Cardiac fibroblast (primary cell): ENCODE measurements at regions not wholly inside any gene's neighbourhood (a gene's known extent, or its start where the extent isn't known, plus 50 kb on each side); places are given as distances from the start of the nearest gene placed in this dataset.

Experiments
- DNase-seq, 2 donors: peaks; one replicate each; pipeline versions ENCODE4 v3.0.0 to v3.0.0-alpha.2; 2010; ENCODE audit warnings: low read depth in 2 of 2
- H3K4me3 ChIP-seq, 2 donors: replicated peaks in 1 of 2; 1 replicate in 1 of 2; 2 replicates in 1 of 2; pipeline ENCODE4 v1.5.1; 2011; ENCODE audit warnings: low read depth in 2 of 2, low read length in 2 of 2, mild to moderate bottlenecking in 2 of 2, moderate library complexity in 1 of 2
- TF ChIP-seq, protein P1 (sequence below): IDR thresholded peaks from one replicate; pipeline ENCODE4 v1.5.1; 2011; ENCODE audit warnings: low read depth, mild to moderate bottlenecking, low read length, inconsistent platforms

DNA sequence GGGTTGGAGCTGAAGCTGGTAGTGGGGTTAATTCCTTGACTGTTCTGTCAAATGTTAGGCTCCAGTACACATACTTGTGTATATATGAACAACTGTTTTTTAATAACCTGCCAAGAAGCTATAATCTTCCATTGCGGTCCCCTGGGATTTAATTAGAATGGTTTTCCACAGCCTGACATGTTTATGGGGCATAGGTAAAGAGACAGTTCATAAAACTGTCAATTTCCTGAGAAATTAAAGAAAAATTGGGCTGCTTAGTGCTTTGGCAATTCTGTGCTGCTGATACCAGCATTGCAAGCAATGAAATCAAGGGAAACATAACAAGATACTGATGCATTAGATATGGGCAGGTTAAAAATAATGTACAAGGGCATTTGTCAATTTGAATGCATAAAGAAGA is 314.1 kb upstream of the SLC35B3 start:
- no peak overlapping the region for H3K4me3 ChIP-seq
- DNase-seq = no peak
- TF ChIP-seq, protein P1, sequence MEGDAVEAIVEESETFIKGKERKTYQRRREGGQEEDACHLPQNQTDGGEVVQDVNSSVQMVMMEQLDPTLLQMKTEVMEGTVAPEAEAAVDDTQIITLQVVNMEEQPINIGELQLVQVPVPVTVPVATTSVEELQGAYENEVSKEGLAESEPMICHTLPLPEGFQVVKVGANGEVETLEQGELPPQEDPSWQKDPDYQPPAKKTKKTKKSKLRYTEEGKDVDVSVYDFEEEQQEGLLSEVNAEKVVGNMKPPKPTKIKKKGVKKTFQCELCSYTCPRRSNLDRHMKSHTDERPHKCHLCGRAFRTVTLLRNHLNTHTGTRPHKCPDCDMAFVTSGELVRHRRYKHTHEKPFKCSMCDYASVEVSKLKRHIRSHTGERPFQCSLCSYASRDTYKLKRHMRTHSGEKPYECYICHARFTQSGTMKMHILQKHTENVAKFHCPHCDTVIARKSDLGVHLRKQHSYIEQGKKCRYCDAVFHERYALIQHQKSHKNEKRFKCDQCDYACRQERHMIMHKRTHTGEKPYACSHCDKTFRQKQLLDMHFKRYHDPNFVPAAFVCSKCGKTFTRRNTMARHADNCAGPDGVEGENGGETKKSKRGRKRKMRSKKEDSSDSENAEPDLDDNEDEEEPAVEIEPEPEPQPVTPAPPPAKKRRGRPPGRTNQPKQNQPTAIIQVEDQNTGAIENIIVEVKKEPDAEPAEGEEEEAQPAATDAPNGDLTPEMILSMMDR = no peak

DNA sequence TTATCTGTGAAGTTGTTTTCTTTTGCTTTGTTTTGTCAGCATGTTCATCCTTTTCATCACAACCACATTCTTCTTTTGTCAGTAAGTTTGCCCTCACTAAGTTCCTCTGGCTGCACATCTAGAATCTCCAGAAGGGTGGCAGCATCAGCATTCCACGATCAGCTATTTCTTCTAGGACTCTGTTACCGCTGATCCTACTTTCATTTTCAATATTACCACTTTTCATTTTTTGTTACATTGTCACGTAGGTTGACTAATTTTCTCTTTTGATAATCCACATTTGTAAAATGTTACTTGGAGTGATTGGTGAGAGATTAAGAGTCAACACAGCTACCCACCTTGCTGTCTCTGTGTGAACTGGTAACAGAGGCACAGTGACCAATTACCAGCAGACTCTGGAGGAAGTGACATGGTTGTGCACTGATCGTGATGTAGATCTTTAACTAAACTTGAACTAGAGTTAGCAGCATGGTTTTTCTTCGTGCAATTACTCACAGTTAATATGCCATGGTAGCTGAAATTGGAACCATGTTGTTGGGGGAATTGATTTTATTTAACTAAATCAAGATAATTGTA is 307.9 kb upstream of the SLC35B3 start:
- H3K4me3 ChIP-seq = no peak overlapping the region
- no peak for DNase-seq
- TF ChIP-seq, protein P1 = no peak

DNA sequence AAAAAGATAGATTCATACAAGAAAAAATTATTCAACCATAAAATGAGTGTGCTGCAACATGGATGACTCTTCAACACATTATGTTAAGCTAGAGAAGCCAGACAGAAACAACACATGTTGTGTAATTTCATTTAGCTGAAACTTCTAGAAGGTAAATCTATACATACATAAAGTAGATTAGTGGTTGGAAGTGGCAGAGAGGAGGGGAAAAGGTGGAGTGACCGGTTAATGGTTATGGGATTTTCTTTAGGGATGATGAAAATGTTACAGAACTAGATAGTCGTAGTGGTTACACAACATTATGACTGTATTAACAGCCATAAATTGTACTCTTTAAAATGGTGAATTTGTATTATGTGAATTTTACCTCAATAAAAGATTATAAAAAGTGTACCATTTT is 304.1 kb upstream of the SLC35B3 start:
- TF ChIP-seq, protein P1 = no peak
- no peak for DNase-seq
- H3K4me3 ChIP-seq = no peak overlapping the region

DNA sequence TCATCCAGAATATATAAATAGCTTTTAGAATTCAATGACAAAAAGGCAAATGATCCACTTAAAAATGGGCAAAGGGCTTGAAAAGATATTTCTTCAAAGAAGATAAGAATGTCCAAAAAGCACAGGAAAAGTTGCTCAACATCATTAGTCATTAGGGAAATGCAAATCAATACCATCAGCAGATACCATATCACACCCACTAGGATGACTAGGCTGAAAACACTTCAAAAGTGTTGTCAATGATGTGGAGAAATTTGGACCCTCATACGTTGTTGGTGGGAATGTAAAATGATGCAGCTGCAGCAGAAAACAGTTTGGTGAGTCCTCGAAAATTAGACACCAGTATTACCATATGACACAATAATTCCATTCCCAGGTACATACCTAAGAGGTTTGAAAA is 303.6 kb upstream of the SLC35B3 start:
- TF ChIP-seq, protein P1 = no peak
- no peak overlapping the region for H3K4me3 ChIP-seq
- no peak for DNase-seq

DNA sequence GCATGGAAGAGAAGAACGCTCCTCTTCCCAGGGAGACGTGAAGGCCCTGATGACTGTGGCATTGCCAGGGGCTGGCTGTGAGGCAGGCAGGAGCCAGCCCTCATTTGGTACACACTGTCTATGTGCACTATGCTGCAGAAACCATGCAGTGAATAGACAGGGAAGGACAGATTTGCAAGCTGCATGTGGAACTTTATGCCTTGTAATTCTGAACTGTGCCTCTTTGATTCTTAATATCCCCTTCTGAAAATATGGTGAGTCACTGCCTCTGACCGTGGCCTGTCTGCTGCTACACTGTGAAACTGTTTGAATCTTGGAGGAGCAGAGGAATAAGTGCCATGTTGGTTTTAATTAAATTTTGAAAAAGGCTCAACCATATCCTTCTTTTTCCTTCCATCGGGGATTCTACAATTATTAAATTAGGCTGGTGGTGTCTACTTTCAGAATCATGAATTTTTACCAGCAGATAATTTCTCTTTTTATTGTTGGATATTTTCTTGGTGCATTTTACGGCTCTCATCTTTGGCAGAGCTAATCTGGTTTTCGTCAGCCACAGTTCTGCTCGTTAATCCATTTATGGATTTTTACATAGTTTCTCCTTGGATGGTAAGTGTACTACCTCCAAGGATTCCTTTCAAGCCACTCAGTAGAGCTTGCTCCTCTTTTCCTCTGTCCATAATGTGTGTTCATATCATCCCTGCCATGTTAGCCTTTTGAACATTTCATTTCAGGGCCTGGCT is 301.0 kb upstream of the SLC35B3 start:
- TF ChIP-seq, protein P1 = no peak
- no peak for DNase-seq

DNA sequence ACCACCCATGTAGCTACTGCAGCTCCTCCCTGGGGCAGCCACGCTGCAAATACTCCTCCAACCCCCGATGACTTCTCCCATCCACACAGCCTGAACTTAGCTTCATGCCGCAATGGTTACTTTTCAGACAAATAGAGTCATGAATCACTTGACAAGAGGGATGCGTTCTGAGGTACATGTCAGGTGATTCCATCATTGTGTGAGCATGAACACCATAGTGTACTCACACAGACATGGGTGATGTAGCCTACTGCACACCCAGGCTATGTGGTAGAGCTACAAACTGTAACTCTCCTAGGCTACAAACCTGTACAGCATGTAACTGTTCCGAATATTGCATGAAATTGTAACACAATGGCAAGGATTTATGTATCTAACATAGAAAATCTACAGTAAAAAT is 298.5 kb upstream of the SLC35B3 start:
- TF ChIP-seq, protein P1 = no peak
- H3K4me3 ChIP-seq = no peak overlapping the region
- DNase-seq = no peak

More for the DNA sequence above, 301.0 kb upstream of the SLC35B3 start:
- H3K4me3 ChIP-seq = no peak overlapping the region

DNA sequence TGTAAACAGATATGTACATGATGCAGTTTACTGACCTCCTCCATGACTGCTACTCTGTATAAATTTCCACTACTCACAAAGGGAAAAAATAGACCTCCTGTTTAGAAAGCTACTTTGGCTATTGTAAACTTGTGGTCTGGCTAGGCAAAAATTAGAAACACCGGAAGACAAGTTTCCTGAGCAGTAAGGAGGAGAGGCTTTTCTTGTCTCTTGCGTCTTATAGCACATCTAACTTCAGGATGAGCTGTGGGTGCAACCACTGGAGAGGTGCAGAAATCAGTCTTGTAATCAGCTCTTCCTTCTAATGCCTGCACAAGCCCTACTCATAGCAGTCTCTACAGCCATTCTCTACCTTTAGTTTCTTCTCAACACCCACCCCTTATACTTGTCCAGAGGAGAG is 296.5 kb upstream of the SLC35B3 start:
- TF ChIP-seq, protein P1 = no peak
- no peak for DNase-seq
- H3K4me3 ChIP-seq = no peak overlapping the region
